Fibroblast of pulmonary artery (primary cell): ENCODE measurements at regions not wholly inside any gene's neighbourhood (a gene's known extent, or its start where the extent isn't known, plus 50 kb on each side); places are given as distances from the start of the nearest gene placed in this dataset.

Experiments used
- DNase-seq: peaks from one replicate; pipeline ENCODE4 v3.0.0-alpha.2; 2010; ENCODE audit warnings: low read depth
- H3K4me3 ChIP-seq: replicated peaks from 2 replicates; pipeline ENCODE4 v1.5.1; 2011; ENCODE audit warnings: low read depth, mild to moderate bottlenecking, control low read depth, low read length, moderate library complexity
- CTCF ChIP-seq: IDR thresholded peaks from 2 replicates; pipeline ENCODE4 v1.5.1; 2011; ENCODE audit warnings: mild to moderate bottlenecking, control low read depth, low read length, inconsistent platforms; ENCODE audit errors: missing control alignments

GRCh38 chr2:152907046-152907445, 188.6 kb downstream of the ARL6IP6 start:
- no peak for TF ChIP-seq CTCF
- no peak for DNase-seq
- H3K4me3 ChIP-seq: no peak overlapping the region

- no peak overlapping the region for H3K4me3 ChIP-seq
- no peak for TF ChIP-seq CTCF
- no peak for DNase-seq
Observed at GRCh38 chr2:152894051-152894450, 175.6 kb downstream of the ARL6IP6 start.

GRCh38 chr2:152890736-152891135, 172.3 kb downstream of the ARL6IP6 start:
- no peak overlapping the region for H3K4me3 ChIP-seq
- no peak for TF ChIP-seq CTCF
- no peak for DNase-seq

- no peak for DNase-seq
- no peak overlapping the region for H3K4me3 ChIP-seq
- no peak for TF ChIP-seq CTCF
Observed at GRCh38 chr2:152883951-152884487, 165.6 kb downstream of the ARL6IP6 start.

- TF ChIP-seq CTCF: no peak
- DNase-seq: no peak
- H3K4me3 ChIP-seq: no peak overlapping the region
Observed at GRCh38 chr2:152881527-152881926, 163.1 kb downstream of the ARL6IP6 start.

GRCh38 chr2:152879275-152879674, 160.9 kb downstream of the ARL6IP6 start:
- H3K4me3 ChIP-seq: no peak overlapping the region
- TF ChIP-seq CTCF: no peak
- no peak for DNase-seq
